ENCODE measurements at regions not wholly inside any gene's neighbourhood (a gene's known extent, or its start where the extent isn't known, plus 50 kb on each side); places are given as distances from the start of the nearest gene placed in this dataset.

- no peak for DNase-seq (ENCODE audit: low spot score)
- in situ Hi-C loops (cut with MboI; ENCODE audit: low pct_unique_long_range_greater_than_20kb, low sequenced_read_pairs, unreplicated experiment) = no loop called here
- TF ChIP-seq, protein P1, sequence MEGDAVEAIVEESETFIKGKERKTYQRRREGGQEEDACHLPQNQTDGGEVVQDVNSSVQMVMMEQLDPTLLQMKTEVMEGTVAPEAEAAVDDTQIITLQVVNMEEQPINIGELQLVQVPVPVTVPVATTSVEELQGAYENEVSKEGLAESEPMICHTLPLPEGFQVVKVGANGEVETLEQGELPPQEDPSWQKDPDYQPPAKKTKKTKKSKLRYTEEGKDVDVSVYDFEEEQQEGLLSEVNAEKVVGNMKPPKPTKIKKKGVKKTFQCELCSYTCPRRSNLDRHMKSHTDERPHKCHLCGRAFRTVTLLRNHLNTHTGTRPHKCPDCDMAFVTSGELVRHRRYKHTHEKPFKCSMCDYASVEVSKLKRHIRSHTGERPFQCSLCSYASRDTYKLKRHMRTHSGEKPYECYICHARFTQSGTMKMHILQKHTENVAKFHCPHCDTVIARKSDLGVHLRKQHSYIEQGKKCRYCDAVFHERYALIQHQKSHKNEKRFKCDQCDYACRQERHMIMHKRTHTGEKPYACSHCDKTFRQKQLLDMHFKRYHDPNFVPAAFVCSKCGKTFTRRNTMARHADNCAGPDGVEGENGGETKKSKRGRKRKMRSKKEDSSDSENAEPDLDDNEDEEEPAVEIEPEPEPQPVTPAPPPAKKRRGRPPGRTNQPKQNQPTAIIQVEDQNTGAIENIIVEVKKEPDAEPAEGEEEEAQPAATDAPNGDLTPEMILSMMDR (IDR thresholded peaks at IDR 0.05; ENCODE audit: extremely low read depth, insufficient read depth, missing control alignments) = no peak
Measured at GRCh38 chr3:189491831-189492230, 139.4 kb upstream of the TP63 start.

- in situ Hi-C loops (cut with MboI; ENCODE audit: low pct_unique_long_range_greater_than_20kb, low sequenced_read_pairs, unreplicated experiment) = no loop called here
- no peak for DNase-seq (ENCODE audit: low spot score)
- TF ChIP-seq, protein P1 (IDR thresholded peaks at IDR 0.05; ENCODE audit: extremely low read depth, insufficient read depth, missing control alignments) = no peak
Measured at GRCh38 chr3:189493271-189493670, 137.9 kb upstream of the TP63 start.

DNA sequence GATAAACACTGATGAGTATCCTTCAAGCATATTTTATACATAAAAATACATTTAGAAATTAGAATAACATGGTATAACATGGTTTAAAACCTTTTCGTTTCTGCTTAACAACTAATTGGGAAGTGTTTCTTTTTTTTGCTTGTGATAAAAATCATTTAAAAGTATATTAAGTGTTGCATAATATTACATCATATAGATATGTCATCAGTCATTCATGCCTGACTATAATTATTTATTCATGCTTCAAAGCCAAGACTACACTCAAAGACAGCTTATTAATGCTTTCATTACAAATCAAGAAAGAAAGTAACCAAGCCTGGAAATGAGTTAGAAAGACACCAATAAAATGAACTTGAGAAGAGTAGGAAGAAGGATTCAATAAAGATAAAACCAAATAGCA is 136.6 kb upstream of the TP63 start:
- in situ Hi-C loops (cut with MboI; ENCODE audit: low pct_unique_long_range_greater_than_20kb, low sequenced_read_pairs, unreplicated experiment) = no loop called here

GRCh38 chr3:189496375-189497138 is 134.6 kb upstream of the TP63 start:
- in situ Hi-C loops (cut with MboI; ENCODE audit: low pct_unique_long_range_greater_than_20kb, low sequenced_read_pairs, unreplicated experiment) = no loop called here
- no peak for DNase-seq (ENCODE audit: low spot score)
- TF ChIP-seq, protein P1 (IDR thresholded peaks at IDR 0.05; ENCODE audit: extremely low read depth, insufficient read depth, missing control alignments) = no peak

More for the DNA sequence above, 136.6 kb upstream of the TP63 start:
- no peak for DNase-seq (ENCODE audit: low spot score)
- TF ChIP-seq, protein P1 (IDR thresholded peaks at IDR 0.05; ENCODE audit: extremely low read depth, insufficient read depth, missing control alignments) = no peak

GRCh38 chr3:189498995-189499704 is 132.0 kb upstream of the TP63 start:
- DNase-seq (ENCODE audit: low spot score) = no peak
- in situ Hi-C loops (cut with MboI; ENCODE audit: low pct_unique_long_range_greater_than_20kb, low sequenced_read_pairs, unreplicated experiment) = no loop called here
- TF ChIP-seq, protein P1 (IDR thresholded peaks at IDR 0.05; ENCODE audit: extremely low read depth, insufficient read depth, missing control alignments) = no peak

DNA sequence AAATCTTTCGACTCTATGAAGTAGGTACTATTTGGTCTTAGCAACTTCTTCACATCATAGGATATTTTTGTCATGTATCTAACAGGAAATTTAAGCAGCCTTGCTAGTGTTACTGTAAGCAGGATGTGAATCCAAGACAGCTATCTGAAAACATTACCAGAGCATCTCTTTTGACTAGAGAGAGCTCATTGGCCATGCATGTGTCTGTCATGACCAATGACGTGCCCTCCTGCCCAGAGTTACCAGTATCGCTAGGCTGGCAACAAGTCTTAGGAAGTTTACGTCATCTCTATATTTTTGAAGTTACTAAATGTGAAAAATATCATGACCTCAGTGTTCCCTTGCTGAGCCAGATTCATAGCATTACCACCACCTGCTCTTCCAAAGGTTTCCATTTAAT is 130.9 kb upstream of the TP63 start:
- no peak for DNase-seq (ENCODE audit: low spot score)
- TF ChIP-seq, protein P1 (IDR thresholded peaks at IDR 0.05; ENCODE audit: extremely low read depth, insufficient read depth, missing control alignments) = no peak
- in situ Hi-C loops (cut with MboI; ENCODE audit: low pct_unique_long_range_greater_than_20kb, low sequenced_read_pairs, unreplicated experiment) = no loop called here
